SK-N-SH (cell line): ENCODE measurements at regions not wholly inside any gene's neighbourhood (a gene's known extent, or its start where the extent isn't known, plus 50 kb on each side); places are given as distances from the start of the nearest gene placed in this dataset.

Source experiments
- CTCF ChIA-PET: fragments of 300-600, 350-600 bp; formaldehyde crosslinking; extraction: SDS; loops from one replicate; lab custom pipeline; 2021; lab: Yijun Ruan, JAX
- POLR2A ChIA-PET: fragments of 350-600 bp; sonication (Branson Sonifier 250); formaldehyde crosslinking; extraction: SDS; loops from one replicate; lab custom pipeline; 2020; ENCODE audit warnings: antibody characterized with exemption, inconsistent platforms; lab: Yijun Ruan, JAX
- DNase-seq: peaks from one replicate; pipeline ENCODE4 v3.0.0; 2012
- H2AFZ ChIP-seq: fragments of 200-600 bp; sonication (generic); 2 replicates; pipeline ENCODE4 v1.8.1; 2016; ENCODE audit warnings: antibody characterized with exemption, mild to moderate bottlenecking, low read depth
- H3F3A ChIP-seq: fragments of 200-600 bp; sonication (generic); replicated peaks from 2 replicates; pipeline ENCODE3; 2016; ENCODE audit warnings: antibody characterized with exemption, mild to moderate bottlenecking; ENCODE audit not compliant: insufficient read depth
- H3K27ac ChIP-seq, 2 experiments: fragments of 200-500 bp in 1 of 2; fragments of 200-600 bp in 1 of 2; sonication (Bioruptor generic) in 1 of 2; sonication (generic), shearing (Covaris generic) in 1 of 2; 2 replicates each; pipeline versions ENCODE4 v1.5.1 to v1.6.1; 2014 to 2016; ENCODE audit warnings: low read depth in 2 of 2, inconsistent platforms in 1 of 2, low read length in 1 of 2, mild to moderate bottlenecking in 1 of 2, mixed read lengths in 1 of 2
- H3K27me3 ChIP-seq: fragments of 200-600 bp; sonication (generic), shearing (Covaris generic); 2 replicates; pipeline ENCODE4 v1.6.1; 2016; ENCODE audit warnings: mixed run types; ENCODE audit not compliant: insufficient read depth
- H3K36me3 ChIP-seq, 2 experiments: fragments of 200-500 bp in 1 of 2; fragments of 200-600 bp in 1 of 2; sonication (Bioruptor generic) in 1 of 2; sonication (generic) in 1 of 2; replicated peaks in 1 of 2; 2 replicates each; pipeline versions ENCODE3 to v1.5.1; 2014 to 2016; ENCODE audit warnings: low read length in 1 of 2, mild to moderate bottlenecking in 1 of 2; ENCODE audit not compliant: insufficient read depth in 2 of 2, control insufficient read depth in 1 of 2
- H3K4me1 ChIP-seq, 2 experiments: fragments of 200-500 bp in 1 of 2; fragments of 200-600 bp in 1 of 2; sonication (Bioruptor generic) in 1 of 2; sonication (generic), shearing (Covaris generic) in 1 of 2; 2 replicates each; pipeline versions ENCODE4 v1.5.1 to v1.6.1; 2014 to 2016; ENCODE audit warnings: low read depth in 1 of 2, low read length in 1 of 2, mixed run types in 1 of 2; ENCODE audit not compliant: insufficient read depth in 2 of 2, control insufficient read depth in 1 of 2
- H3K4me2 ChIP-seq: fragments of 200-600 bp; sonication (generic), shearing (Covaris generic); 2 replicates; pipeline ENCODE4 v1.6.1; 2017; ENCODE audit warnings: mixed run types
- H3K4me3 ChIP-seq, 2 experiments: fragments of 200-500 bp in 1 of 2; fragments of 200-600 bp in 1 of 2; sonication (Bioruptor generic) in 1 of 2; sonication (generic), shearing (Covaris generic) in 1 of 2; 2 replicates each; pipeline versions ENCODE4 v1.5.1 to v1.8.1; 2014 to 2016; ENCODE audit warnings: low read depth in 2 of 2, inconsistent platforms in 1 of 2, low read length in 1 of 2, mild to moderate bottlenecking in 1 of 2, mixed read lengths in 1 of 2, moderate library complexity in 1 of 2
- H3K79me2 ChIP-seq: fragments of 200-600 bp; sonication (generic); 2 replicates; pipeline ENCODE4 v1.8.1; 2017; ENCODE audit warnings: mild to moderate bottlenecking; ENCODE audit not compliant: insufficient read depth
- H3K9ac ChIP-seq: fragments of 200-600 bp; sonication (generic); 2 replicates; pipeline ENCODE4 v1.6.1; 2017; ENCODE audit warnings: mixed run types
- H3K9me2 ChIP-seq: fragments of 200-600 bp; sonication (generic); 2 replicates; pipeline ENCODE4 v1.6.1; 2017; ENCODE audit warnings: mixed run types
- H3K9me3 ChIP-seq: fragments of 200-600 bp; sonication (generic); 2 replicates; pipeline ENCODE4 v1.6.1; 2017; ENCODE audit warnings: mixed run types, mild to moderate bottlenecking, moderate library complexity
- H4K20me1 ChIP-seq: fragments of 200-600 bp; sonication (generic); 2 replicates; pipeline ENCODE4 v1.6.1; 2017; ENCODE audit warnings: mild to moderate bottlenecking, mixed run types; ENCODE audit not compliant: insufficient read depth
- CHD2 ChIP-seq: fragments of 150-350 bp; IDR thresholded peaks from 2 replicates; pipeline ENCODE4 v1.6.1; 2018; ENCODE audit warnings: low read length; ENCODE audit not compliant: partially characterized antibody
- EP300 ChIP-seq, 2 experiments: IDR thresholded peaks; 2 replicates each; pipeline versions ENCODE4 v1.4.0 to v1.6.1; 2012; ENCODE audit warnings: borderline replicate concordance in 1 of 2, low read depth in 1 of 2, low read length in 1 of 2
- GABPA ChIP-seq: IDR thresholded peaks from 2 replicates; pipeline ENCODE4 v1.4.0; 2012; ENCODE audit warnings: low read depth, mild to moderate bottlenecking
- MAX ChIP-seq: IDR thresholded peaks from 2 replicates; pipeline ENCODE4 v1.4.0; 2012; ENCODE audit warnings: low read depth
- MEF2A ChIP-seq: IDR thresholded peaks from 2 replicates; pipeline ENCODE4 v1.4.0; 2012; ENCODE audit warnings: low read depth, borderline replicate concordance
- NFIC ChIP-seq: IDR thresholded peaks from 2 replicates; pipeline ENCODE4 v1.4.0; 2012; ENCODE audit warnings: borderline replicate concordance
- RXRA ChIP-seq: IDR thresholded peaks from 2 replicates; pipeline ENCODE4 v1.4.0; 2012; ENCODE audit warnings: low read depth, mild to moderate bottlenecking, borderline replicate concordance
- TAF1 ChIP-seq: IDR thresholded peaks from 2 replicates; pipeline ENCODE4 v1.6.1; 2012; ENCODE audit warnings: low read depth, mild to moderate bottlenecking, low read length, moderate library complexity, borderline replicate concordance
- YY1 ChIP-seq: IDR thresholded peaks from 2 replicates; pipeline ENCODE4 v1.4.0; 2012; ENCODE audit warnings: low read depth, mild to moderate bottlenecking
- ZBTB33 ChIP-seq: IDR thresholded peaks from 2 replicates; pipeline ENCODE4 v1.4.0; 2012; ENCODE audit warnings: low read depth, borderline replicate concordance
- WGBS: methylation state at CpG from one replicate; pipeline ENCODE4 v1.1.6; 2017; ENCODE audit warnings: low lambda C conversion rate; 5-methylcytosine and 5-hydroxymethylcytosine counted together

- no peak for TF ChIP-seq NFIC
- no peak for TF ChIP-seq CHD2
- no peak for TF ChIP-seq MEF2A
- no peak for TF ChIP-seq GABPA
Observed at GRCh38 chr2:9734308-9734707, 103.5 kb upstream of the YWHAQ start (continued).

- 73% methylated on average over 2 of the region's 2 CpGs for WGBS
- CTCF ChIA-PET = no interaction called here
Observed at GRCh38 chr2:9735335-9735734, 104.5 kb upstream of the YWHAQ start.

GRCh38 chr2:9736021-9736420 lies 105.2 kb upstream of the YWHAQ start:
- ChIA-PET CTCF (no interaction called here), POLR2A (no interaction called here)
- Histone ChIP-seq H4K20me1 (no peaks in the 10 kb centered on the region), H3K9me3 (no peaks in the 10 kb centered on the region), H3K36me3 (no peaks in the 10 kb centered on the region), H3K9me2 (no peaks in the 10 kb centered on the region), H2AFZ (no peak overlapping the region), H3K4me1 (no peaks in the 10 kb centered on the region), H3K4me2 (no peak overlapping the region), H3F3A (no peaks in the 10 kb centered on the region), H3K27me3 (no peaks in the 10 kb centered on the region), H3K9ac (no peak overlapping the region), H3K27ac (no peak overlapping the region), H3K4me3 (no peak overlapping the region), H3K79me2 (no peaks in the 10 kb centered on the region)
- DNase-seq = no peak
- WGBS = 36% methylated on average over 1 of the region's 1 CpG
- no peak for TF ChIP-seq ZBTB33
- no peak for TF ChIP-seq MAX

More at GRCh38 chr2:9735335-9735734, 104.5 kb upstream of the YWHAQ start:
- Histone ChIP-seq H3K27ac (no peak overlapping the region), H3F3A (no peaks in the 10 kb centered on the region), H3K9me3 (no peaks in the 10 kb centered on the region), H3K4me1 (no peaks in the 10 kb centered on the region), H3K9ac (no peak overlapping the region), H3K9me2 (no peaks in the 10 kb centered on the region), H3K79me2 (no peaks in the 10 kb centered on the region), H3K27me3 (no peaks in the 10 kb centered on the region), H4K20me1 (no peaks in the 10 kb centered on the region), H3K36me3 (no peaks in the 10 kb centered on the region), H3K4me2 (no peak overlapping the region), H3K4me3 (no peak overlapping the region), H2AFZ (no peak overlapping the region)
- POLR2A ChIA-PET = no interaction called here
- no peak for DNase-seq
- TF ChIP-seq TAF1 (no peak), NFIC (no peak), YY1 (no peak), EP300 (IDR thresholded peaks at IDR 0.05; ENCODE audit: borderline replicate concordance in 1 of 2, low read depth in 1 of 2, low read length in 1 of 2) (no peak), RXRA (no peak)
